Upper lobe of right lung (tissue), 1 donor: ENCODE measurements at regions not wholly inside any gene's neighbourhood (a gene's known extent, or its start where the extent isn't known, plus 50 kb on each side); places are given as distances from the start of the nearest gene placed in this dataset.

Source experiments
- ATAC-seq: fragments of 200-7000 bp; cut with Tn5 transposase; one replicate; pipeline ENCODE4 v1.9.1; 2020; ENCODE audit warnings: mild to moderate bottlenecking, moderate library complexity
- DNase-seq: peaks from one replicate; pipeline ENCODE4 v3.0.0-alpha.2; 2020
- H3K27ac ChIP-seq: fragments of 200-600 bp; one replicate; pipeline ENCODE4 v1.8.0; 2022
- H3K27me3 ChIP-seq: fragments of 200-600 bp; one replicate; pipeline ENCODE4 v1.8.0; 2022; ENCODE audit warnings: mild to moderate bottlenecking
- H3K36me3 ChIP-seq: fragments of 200-600 bp; one replicate; pipeline ENCODE4 v1.8.0; 2022
- H3K4me1 ChIP-seq: fragments of 200-600 bp; one replicate; pipeline ENCODE4 v1.8.0; 2022
- H3K4me3 ChIP-seq: fragments of 200-600 bp; one replicate; pipeline ENCODE4 v1.8.0; 2022; ENCODE audit warnings: mild to moderate bottlenecking
- H3K9me3 ChIP-seq: fragments of 200-600 bp; one replicate; pipeline ENCODE4 v1.8.0; 2022
- intact Hi-C: fragments of 100-400 bp; cut with DNase I; formaldehyde crosslinking; loops from one replicate; pipeline ENCODE4 v1.11.0; 2022
- TF ChIP-seq, protein P1 (sequence below): fragments of 200-600 bp; IDR thresholded peaks from one replicate; pipeline ENCODE4 v1.8.0; 2022; ENCODE audit warnings: antibody characterized with exemption
- donor health status: DM: no; HTN: yes; CAD: no; lungs with severe emphysema.

- H3K4me3 ChIP-seq, result no peak overlapping the region
- ATAC-seq, result no peak
- no peak for DNase-seq
- no peaks in the 10 kb centered on the region for H3K4me1 ChIP-seq
- no peaks in the 10 kb centered on the region for H3K9me3 ChIP-seq
- H3K36me3 ChIP-seq, result no peaks in the 10 kb centered on the region
- no peaks in the 10 kb centered on the region for H3K27me3 ChIP-seq
- TF ChIP-seq, protein P1, sequence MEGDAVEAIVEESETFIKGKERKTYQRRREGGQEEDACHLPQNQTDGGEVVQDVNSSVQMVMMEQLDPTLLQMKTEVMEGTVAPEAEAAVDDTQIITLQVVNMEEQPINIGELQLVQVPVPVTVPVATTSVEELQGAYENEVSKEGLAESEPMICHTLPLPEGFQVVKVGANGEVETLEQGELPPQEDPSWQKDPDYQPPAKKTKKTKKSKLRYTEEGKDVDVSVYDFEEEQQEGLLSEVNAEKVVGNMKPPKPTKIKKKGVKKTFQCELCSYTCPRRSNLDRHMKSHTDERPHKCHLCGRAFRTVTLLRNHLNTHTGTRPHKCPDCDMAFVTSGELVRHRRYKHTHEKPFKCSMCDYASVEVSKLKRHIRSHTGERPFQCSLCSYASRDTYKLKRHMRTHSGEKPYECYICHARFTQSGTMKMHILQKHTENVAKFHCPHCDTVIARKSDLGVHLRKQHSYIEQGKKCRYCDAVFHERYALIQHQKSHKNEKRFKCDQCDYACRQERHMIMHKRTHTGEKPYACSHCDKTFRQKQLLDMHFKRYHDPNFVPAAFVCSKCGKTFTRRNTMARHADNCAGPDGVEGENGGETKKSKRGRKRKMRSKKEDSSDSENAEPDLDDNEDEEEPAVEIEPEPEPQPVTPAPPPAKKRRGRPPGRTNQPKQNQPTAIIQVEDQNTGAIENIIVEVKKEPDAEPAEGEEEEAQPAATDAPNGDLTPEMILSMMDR, result no peak
- no peak overlapping the region for H3K27ac ChIP-seq
- intact Hi-C loops, result no loop called here
These were observed 60.8 kb upstream of the GALNT15 start for GRCh38 chr3:16113704-16114103.

DNA sequence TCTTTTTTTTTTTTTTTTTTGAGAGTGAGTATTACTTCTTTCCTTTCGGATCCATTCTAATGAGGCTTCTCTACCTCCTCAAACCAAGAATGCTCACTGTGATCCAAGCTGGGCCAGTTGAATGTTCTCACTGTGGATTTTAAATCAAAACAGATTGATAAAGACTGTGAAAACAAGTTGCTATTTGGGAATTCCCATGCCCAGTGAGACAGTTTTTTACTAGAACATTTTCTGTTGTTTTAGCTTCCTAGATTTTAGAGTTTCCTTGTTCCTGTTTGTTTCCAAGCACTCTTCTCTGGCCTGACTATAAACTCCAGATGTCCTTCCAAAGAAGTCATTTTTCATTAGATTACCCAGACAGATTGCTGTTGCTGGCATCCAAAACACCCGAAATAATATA, 60.1 kb upstream of the GALNT15 start:
- H3K4me1 ChIP-seq, result no peaks in the 10 kb centered on the region
- no peak overlapping the region for H3K27ac ChIP-seq
- H3K9me3 ChIP-seq, result no peaks in the 10 kb centered on the region
- no peaks in the 10 kb centered on the region for H3K27me3 ChIP-seq
- H3K36me3 ChIP-seq, result no peaks in the 10 kb centered on the region
- no peak overlapping the region for H3K4me3 ChIP-seq
- TF ChIP-seq, protein P1, result no peak
- DNase-seq, result no peak
- intact Hi-C loops, result no loop called here
- no peak for ATAC-seq

DNA sequence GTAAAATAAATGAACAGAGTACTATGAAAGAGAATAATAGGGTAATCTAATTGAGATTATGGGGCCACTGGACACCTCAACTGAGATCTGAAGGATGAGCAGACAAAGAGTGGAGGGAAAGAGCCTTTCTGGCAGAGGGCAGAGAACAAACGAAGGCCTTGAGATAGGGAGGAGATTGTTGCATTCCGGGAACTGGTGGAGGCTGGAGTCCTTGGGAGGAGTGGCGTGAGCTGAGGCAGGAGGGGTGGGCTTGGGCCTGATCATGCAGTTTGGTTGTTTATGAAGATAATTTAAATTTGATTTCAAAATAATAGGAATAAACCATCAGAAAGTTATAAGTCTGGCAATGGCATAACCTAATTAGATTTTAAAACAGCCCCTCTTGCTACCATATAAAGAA, 59.5 kb upstream of the GALNT15 start:
- DNase-seq (no peak), ATAC-seq (no peak)
- Histone ChIP-seq H3K27ac (no peak overlapping the region), H3K4me1 (no peaks in the 10 kb centered on the region), H3K4me3 (no peak overlapping the region), H3K36me3 (no peaks in the 10 kb centered on the region), H3K27me3 (no peaks in the 10 kb centered on the region), H3K9me3 (no peaks in the 10 kb centered on the region)
- TF ChIP-seq, protein P1, result no peak
- intact Hi-C loops, result no loop called here

DNA sequence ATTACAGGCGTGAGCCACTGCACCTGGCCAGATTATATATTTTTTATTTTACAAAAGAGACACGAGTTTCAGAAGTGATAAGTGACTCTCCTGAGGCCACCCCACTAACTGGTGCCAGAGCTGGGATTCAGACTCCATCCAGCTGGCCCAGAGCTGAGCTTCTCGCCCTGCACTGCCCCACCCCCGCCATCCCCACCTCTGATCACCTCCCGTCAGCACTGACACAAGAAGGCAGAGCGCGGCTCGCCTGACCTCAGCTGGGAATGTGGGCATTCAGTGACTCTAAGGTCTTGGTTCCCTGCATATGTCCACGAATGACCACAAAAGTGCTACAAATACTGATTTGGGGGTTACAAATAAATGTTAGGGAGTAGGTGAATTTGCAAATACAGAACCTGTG, 56.1 kb upstream of the GALNT15 start:
- Histone ChIP-seq H3K9me3 (no peaks in the 10 kb centered on the region), H3K27me3 (no peaks in the 10 kb centered on the region), H3K4me3 (no peak overlapping the region), H3K4me1 (no peaks in the 10 kb centered on the region), H3K36me3 (no peaks in the 10 kb centered on the region), H3K27ac (no peak overlapping the region)
- TF ChIP-seq, protein P1, result no peak
- no peak for ATAC-seq
- DNase-seq, result no peak
- intact Hi-C loops, result no loop called here

GRCh38 chr3:16119887-16120286, 54.6 kb upstream of the GALNT15 start:
- no peaks in the 10 kb centered on the region for H3K36me3 ChIP-seq
- TF ChIP-seq, protein P1, result no peak

GRCh38 chr3:16121391-16121790, 53.1 kb upstream of the GALNT15 start:
- H3K9me3 ChIP-seq, result no peaks in the 10 kb centered on the region
- no peaks in the 10 kb centered on the region for H3K4me1 ChIP-seq
- H3K27me3 ChIP-seq, result no peaks in the 10 kb centered on the region
- no peak for DNase-seq
- TF ChIP-seq, protein P1, result no peak
- intact Hi-C loops, result no loop called here
- no peak overlapping the region for H3K27ac ChIP-seq
- no peaks in the 10 kb centered on the region for H3K36me3 ChIP-seq
- no peak overlapping the region for H3K4me3 ChIP-seq
- no peak for ATAC-seq

More at GRCh38 chr3:16119887-16120286, 54.6 kb upstream of the GALNT15 start:
- H3K4me3 ChIP-seq, result no peak overlapping the region
- intact Hi-C loops, result no loop called here
- ATAC-seq (no peak), DNase-seq (no peak)
- H3K27me3 ChIP-seq, result no peaks in the 10 kb centered on the region
- H3K4me1 ChIP-seq, result no peaks in the 10 kb centered on the region
- H3K9me3 ChIP-seq, result no peaks in the 10 kb centered on the region
- H3K27ac ChIP-seq, result no peak overlapping the region
